Sigmoid colon (tissue), 6 donors: ENCODE measurements at regions not wholly inside any gene's neighbourhood (a gene's known extent, or its start where the extent isn't known, plus 50 kb on each side); places are given as distances from the start of the nearest gene placed in this dataset.
"Not testable (repeated sequence)": the region's sequence is repeated elsewhere in the genome, so short reads cannot be mapped to it uniquely, and the experiment has no call there.

Experiments
- DNase-seq: peaks from one replicate; pipeline ENCODE4 v3.0.0-alpha.2; 2019
- H3K27ac ChIP-seq, 4 donors: fragments of 200-600 bp; sonication (generic); one replicate each; pipeline ENCODE4 v1.5.1; 2016 to 2019; ENCODE audit warnings: mild to moderate bottlenecking in 1 of 4
- H3K27me3 ChIP-seq, 3 donors: fragments of 200-600 bp; sonication (generic); one replicate each; pipeline ENCODE4 v1.5.1; 2019; ENCODE audit warnings: mild to moderate bottlenecking in 1 of 3
- H3K36me3 ChIP-seq, 4 donors: fragments of 200-600 bp; sonication (generic); one replicate each; pipeline ENCODE4 v1.5.1; 2016 to 2019
- H3K4me1 ChIP-seq, 4 donors: fragments of 200-600 bp; sonication (generic); one replicate each; pipeline ENCODE4 v1.5.1; 2017 to 2019
- H3K4me3 ChIP-seq, 4 donors: fragments of 200-600 bp; sonication (generic); one replicate each; pipeline ENCODE4 v1.5.1; 2017 to 2019; ENCODE audit warnings: mild to moderate bottlenecking in 2 of 4, moderate library complexity in 1 of 4
- H3K9me3 ChIP-seq, 4 donors: fragments of 200-600 bp in 3 of 4; sonication (generic) in 3 of 4; one replicate each; pipeline versions ENCODE4 v1.5.1 to v1.6.1; 2013 to 2019
- EP300 ChIP-seq, 4 donors: sonication (generic); formaldehyde crosslinking; IDR thresholded peaks; one replicate each; pipeline ENCODE4 v1.6.1; 2017; ENCODE audit warnings: antibody characterized with exemption in 4 of 4
- POLR2A ChIP-seq, 2 donors: fragments of 450-650 bp; IDR thresholded peaks; one replicate each; pipeline ENCODE4 v1.6.1; 2016; ENCODE audit warnings: antibody characterized with exemption in 2 of 2, mild to moderate bottlenecking in 2 of 2, moderate library complexity in 2 of 2
- POLR2AphosphoS5 ChIP-seq, 4 donors: sonication (generic); formaldehyde crosslinking; IDR thresholded peaks; one replicate each; pipeline ENCODE4 v1.6.1; 2017; ENCODE audit warnings: antibody characterized with exemption in 4 of 4
- WGBS, 2 donors: extraction: QIAGEN DNeasy Blood & Tissue Kit; methylation state at CpG; one replicate each; pipeline ENCODE4 v1.1.7; 2013; 5-methylcytosine and 5-hydroxymethylcytosine counted together
- intact Hi-C: fragments of 100-400 bp; cut with DNase I; formaldehyde crosslinking; loops from one replicate; pipeline ENCODE4 v1.15.1; 2023
- TF ChIP-seq, protein P1 (sequence below), 4 experiments: fragments of 450-650 bp in 3 of 4; fragments of 200-600 bp in 1 of 4; IDR thresholded peaks; one replicate each; pipeline ENCODE4 v1.5.1; 2016 to 2019; ENCODE audit warnings: antibody characterized with exemption in 4 of 4, mild to moderate bottlenecking in 3 of 4, moderate library complexity in 2 of 4
- donor health status: healthy with polysubstance abuse.
- donor health status: healthy.

- Histone ChIP-seq H3K9me3 (no peaks in the 10 kb centered on the region), H3K4me1 (peaks cover 0 to 8% (median 0%) of the 10 kb centered on the region in 4 donors), H3K36me3 (no peaks in the 10 kb centered on the region), H3K27ac (no peak overlapping the region), H3K27me3 (peaks cover 0 to 10% (median 4%) of the 10 kb centered on the region in 3 donors), H3K4me3 (no peak overlapping the region)
- intact Hi-C loops: loop anchor here (10.0 kb wide), 1 partner anchor 62 kb away; no protein-coding TSS in a partner anchor
- WGBS, 2 donors: 36 to 64% methylated on average over 2 of the region's 2 CpGs
- DNase-seq: no peak
- TF ChIP-seq EP300 (IDR thresholded peaks at IDR 0.05) (no peak), POLR2AphosphoS5 (IDR thresholded peaks at IDR 0.05) (no peak), POLR2A (IDR thresholded peaks at IDR 0.05) (no peak)
- TF ChIP-seq, protein P1, sequence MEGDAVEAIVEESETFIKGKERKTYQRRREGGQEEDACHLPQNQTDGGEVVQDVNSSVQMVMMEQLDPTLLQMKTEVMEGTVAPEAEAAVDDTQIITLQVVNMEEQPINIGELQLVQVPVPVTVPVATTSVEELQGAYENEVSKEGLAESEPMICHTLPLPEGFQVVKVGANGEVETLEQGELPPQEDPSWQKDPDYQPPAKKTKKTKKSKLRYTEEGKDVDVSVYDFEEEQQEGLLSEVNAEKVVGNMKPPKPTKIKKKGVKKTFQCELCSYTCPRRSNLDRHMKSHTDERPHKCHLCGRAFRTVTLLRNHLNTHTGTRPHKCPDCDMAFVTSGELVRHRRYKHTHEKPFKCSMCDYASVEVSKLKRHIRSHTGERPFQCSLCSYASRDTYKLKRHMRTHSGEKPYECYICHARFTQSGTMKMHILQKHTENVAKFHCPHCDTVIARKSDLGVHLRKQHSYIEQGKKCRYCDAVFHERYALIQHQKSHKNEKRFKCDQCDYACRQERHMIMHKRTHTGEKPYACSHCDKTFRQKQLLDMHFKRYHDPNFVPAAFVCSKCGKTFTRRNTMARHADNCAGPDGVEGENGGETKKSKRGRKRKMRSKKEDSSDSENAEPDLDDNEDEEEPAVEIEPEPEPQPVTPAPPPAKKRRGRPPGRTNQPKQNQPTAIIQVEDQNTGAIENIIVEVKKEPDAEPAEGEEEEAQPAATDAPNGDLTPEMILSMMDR (IDR thresholded peaks at IDR 0.05): no peak
These were observed 403.0 kb upstream of the ONECUT1 start for GRCh38 chr15:53193149-53193548.

DNA sequence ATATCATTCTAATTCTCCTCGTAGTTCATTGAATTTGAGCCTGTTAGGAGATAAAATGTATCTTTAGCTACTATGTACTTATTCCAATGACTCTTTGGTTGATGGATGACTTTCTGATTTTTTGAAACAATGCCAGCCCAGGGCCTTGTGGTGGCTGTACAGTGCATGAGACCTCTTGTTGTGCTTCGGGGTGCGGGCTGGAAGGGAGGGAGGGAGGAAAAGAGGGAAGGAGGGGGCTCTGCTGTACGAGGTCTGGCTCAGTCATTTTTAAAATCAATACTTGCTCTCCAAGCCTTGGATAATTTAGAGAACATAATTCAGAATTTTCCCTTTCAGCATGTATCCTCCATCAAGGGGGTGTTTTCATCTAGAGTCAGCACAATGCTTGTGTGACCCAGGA, 399.7 kb upstream of the ONECUT1 start:
- Histone ChIP-seq H3K9me3 (no peaks in the 10 kb centered on the region), H3K27me3 (no peaks in the 10 kb centered on the region), H3K27ac (no peak overlapping the region), H3K4me3 (no peak overlapping the region), H3K36me3 (no peaks in the 10 kb centered on the region), H3K4me1 (no peaks in the 10 kb centered on the region)
- no peak for TF ChIP-seq POLR2A (IDR thresholded peaks at IDR 0.05)
- TF ChIP-seq, protein P1 (IDR thresholded peaks at IDR 0.05): no peak
- no peak for TF ChIP-seq POLR2AphosphoS5 (IDR thresholded peaks at IDR 0.05)
- TF ChIP-seq EP300 (IDR thresholded peaks at IDR 0.05): no peak
- no peak for DNase-seq
- WGBS, 2 donors: 76 to 78% methylated on average over 4 of the region's 4 CpGs
- intact Hi-C loops: loop anchor here (10.0 kb wide), 1 partner anchor 65 kb away; no protein-coding TSS in a partner anchor

DNA sequence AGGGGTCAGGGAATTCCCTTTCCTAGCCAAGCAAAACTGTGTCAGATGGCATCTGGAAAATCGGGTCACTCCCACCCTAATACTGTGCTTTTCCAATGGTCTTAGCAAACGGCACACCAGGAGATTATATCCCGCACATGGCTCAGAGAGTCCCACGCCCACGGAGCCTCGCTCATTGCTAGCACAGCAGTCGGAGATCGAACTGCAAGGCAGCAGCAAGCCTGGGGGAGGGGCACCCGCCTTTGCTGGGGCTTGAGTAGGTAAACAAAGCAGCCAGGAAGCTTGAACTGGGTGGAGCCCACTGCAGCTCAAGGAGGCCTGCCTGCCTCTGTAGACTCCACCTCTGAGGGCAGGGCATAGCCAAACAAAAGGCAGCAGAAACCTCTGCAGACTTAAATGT, 393.3 kb upstream of the ONECUT1 start:
- H3K4me1 ChIP-seq, intact Hi-C loops, H3K27me3 ChIP-seq, H3K9me3 ChIP-seq, H3K27ac ChIP-seq, H3K4me3 ChIP-seq, H3K36me3 ChIP-seq, DNase-seq: not testable (repeated sequence)
- 85 to 89% methylated on average over 9 of the region's 9 CpGs for WGBS, 2 donors

- TF ChIP-seq POLR2AphosphoS5 (IDR thresholded peaks at IDR 0.05) (no peak), EP300 (IDR thresholded peaks at IDR 0.05) (no peak), POLR2A (IDR thresholded peaks at IDR 0.05) (no peak)
- TF ChIP-seq, protein P1 (IDR thresholded peaks at IDR 0.05): no peak
- no peaks in the 10 kb centered on the region for H3K36me3 ChIP-seq
- H3K4me1 ChIP-seq: no peaks in the 10 kb centered on the region
- H3K27ac ChIP-seq: no peak overlapping the region
- intact Hi-C loops: no loop called here
- no peaks in the 10 kb centered on the region for H3K27me3 ChIP-seq
- H3K9me3 ChIP-seq: no peaks in the 10 kb centered on the region
- H3K4me3 ChIP-seq: no peak overlapping the region
- DNase-seq: no peak
- WGBS, 2 donors: 91 to 98% methylated on average over 1 of the region's 1 CpG
These were observed 381.4 kb upstream of the ONECUT1 start for GRCh38 chr15:53171571-53171970.

- intact Hi-C loops: no loop called here
- H3K36me3 ChIP-seq: no peaks in the 10 kb centered on the region
- WGBS, 2 donors: 66 to 73% methylated on average over 2 of the region's 2 CpGs
- H3K4me3 ChIP-seq: no peak overlapping the region
- DNase-seq: no peak
- TF ChIP-seq POLR2AphosphoS5 (IDR thresholded peaks at IDR 0.05): no peak
- TF ChIP-seq, protein P1 (IDR thresholded peaks at IDR 0.05): no peak
- no peak for TF ChIP-seq EP300 (IDR thresholded peaks at IDR 0.05)
- TF ChIP-seq POLR2A (IDR thresholded peaks at IDR 0.05): no peak
- H3K9me3 ChIP-seq: no peaks in the 10 kb centered on the region
- no peaks in the 10 kb centered on the region for H3K27me3 ChIP-seq
- no peaks in the 10 kb centered on the region for H3K4me1 ChIP-seq
- H3K27ac ChIP-seq: no peak overlapping the region
These were observed 376.6 kb upstream of the ONECUT1 start for GRCh38 chr15:53166684-53167201.
